ENCODE measurements at regions not wholly inside any gene's neighbourhood (a gene's known extent, or its start where the extent isn't known, plus 50 kb on each side); places are given as distances from the start of the nearest gene placed in this dataset.
"Not testable (repeated sequence)": the region's sequence is repeated elsewhere in the genome, so short reads cannot be mapped to it uniquely, and the experiment has no call there.

DNA sequence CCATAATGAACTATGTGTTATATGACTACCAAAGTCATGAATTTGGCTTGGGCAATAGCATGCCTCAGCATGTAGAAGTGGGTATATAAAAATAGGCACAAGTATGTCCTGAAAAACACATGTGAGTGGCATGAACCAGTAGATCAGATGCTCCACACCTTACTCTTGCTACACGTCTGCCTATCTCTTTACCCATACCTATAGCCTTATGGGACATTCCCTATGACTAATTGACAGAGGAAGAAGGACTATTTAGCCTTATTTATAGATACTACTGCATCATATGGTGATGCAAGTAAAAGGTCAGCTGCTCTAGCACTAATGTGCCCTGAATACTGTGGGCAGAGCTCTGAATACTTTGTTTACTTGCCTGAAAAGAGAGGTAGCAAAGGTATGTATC is 81.0 kb upstream of the ZPLD1 start:
- no peak overlapping the region for H3K4me2 ChIP-seq
- peaks cover 8% of the 10 kb centered on the region for H3K4me1 ChIP-seq (ENCODE audit: low read depth, poor library complexity, severe bottlenecking)
- no peak overlapping the region for H3K9ac ChIP-seq
- H2AFZ ChIP-seq (ENCODE audit: low read depth): no peak overlapping the region
- no peaks in the 10 kb centered on the region for H3K27me3 ChIP-seq (ENCODE audit: insufficient read depth, low read depth)
- no peaks in the 10 kb centered on the region for H4K20me1 ChIP-seq (ENCODE audit: insufficient read depth)
- H3K4me3 ChIP-seq (IDR thresholded peaks at IDR 0.05; ENCODE audit: insufficient read depth, low read depth, low read length): no peak overlapping the region
- no peak overlapping the region for H3K27ac ChIP-seq
- H3K36me3 ChIP-seq (ENCODE audit: insufficient read depth): no peaks in the 10 kb centered on the region
- H3K79me2 ChIP-seq (ENCODE audit: insufficient read depth, low read depth): no peaks in the 10 kb centered on the region
- TF ChIP-seq, protein P1, sequence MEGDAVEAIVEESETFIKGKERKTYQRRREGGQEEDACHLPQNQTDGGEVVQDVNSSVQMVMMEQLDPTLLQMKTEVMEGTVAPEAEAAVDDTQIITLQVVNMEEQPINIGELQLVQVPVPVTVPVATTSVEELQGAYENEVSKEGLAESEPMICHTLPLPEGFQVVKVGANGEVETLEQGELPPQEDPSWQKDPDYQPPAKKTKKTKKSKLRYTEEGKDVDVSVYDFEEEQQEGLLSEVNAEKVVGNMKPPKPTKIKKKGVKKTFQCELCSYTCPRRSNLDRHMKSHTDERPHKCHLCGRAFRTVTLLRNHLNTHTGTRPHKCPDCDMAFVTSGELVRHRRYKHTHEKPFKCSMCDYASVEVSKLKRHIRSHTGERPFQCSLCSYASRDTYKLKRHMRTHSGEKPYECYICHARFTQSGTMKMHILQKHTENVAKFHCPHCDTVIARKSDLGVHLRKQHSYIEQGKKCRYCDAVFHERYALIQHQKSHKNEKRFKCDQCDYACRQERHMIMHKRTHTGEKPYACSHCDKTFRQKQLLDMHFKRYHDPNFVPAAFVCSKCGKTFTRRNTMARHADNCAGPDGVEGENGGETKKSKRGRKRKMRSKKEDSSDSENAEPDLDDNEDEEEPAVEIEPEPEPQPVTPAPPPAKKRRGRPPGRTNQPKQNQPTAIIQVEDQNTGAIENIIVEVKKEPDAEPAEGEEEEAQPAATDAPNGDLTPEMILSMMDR (conservative IDR thresholded peaks at IDR 0.05; ENCODE audit: low read depth, low read length): no peak

DNA sequence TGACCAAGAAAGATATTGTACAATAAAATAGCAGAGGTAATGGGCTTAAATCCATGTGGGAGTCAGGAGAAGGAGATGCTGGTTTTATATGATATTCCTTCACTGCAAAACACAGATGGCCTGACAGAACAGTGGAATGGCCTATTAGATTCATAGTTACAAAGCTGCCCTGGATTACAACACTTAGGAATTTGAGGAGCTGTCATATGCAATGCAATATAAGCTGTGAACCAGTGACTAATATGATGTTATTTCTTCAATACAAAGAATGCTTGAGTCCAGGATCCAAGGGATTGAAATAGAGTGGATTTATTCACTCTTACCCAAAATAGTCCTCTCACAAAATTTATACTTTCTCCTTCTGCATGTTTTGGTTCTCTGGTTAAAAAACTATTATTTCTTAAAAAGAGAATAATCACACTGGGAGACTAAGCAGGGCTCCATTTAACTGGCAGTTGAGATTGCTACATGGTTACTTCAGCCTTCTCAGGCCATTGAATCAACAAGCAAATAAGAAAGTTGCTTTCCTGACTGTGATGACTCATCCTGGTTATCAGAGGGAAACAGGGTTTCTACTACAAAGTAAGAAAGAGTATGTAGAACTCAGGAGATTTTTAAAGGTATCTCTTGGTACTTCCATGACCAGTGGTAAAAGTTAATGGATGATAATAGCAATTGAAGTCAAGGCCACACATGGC is 79.8 kb upstream of the ZPLD1 start:
- Histone ChIP-seq H3K79me2 (ENCODE audit: insufficient read depth, low read depth) (no peaks in the 10 kb centered on the region), H3K4me3 (IDR thresholded peaks at IDR 0.05; ENCODE audit: insufficient read depth, low read depth, low read length) (no peak overlapping the region), H3K27ac (no peak overlapping the region), H4K20me1 (ENCODE audit: insufficient read depth) (no peaks in the 10 kb centered on the region), H3K4me1 (ENCODE audit: low read depth, poor library complexity, severe bottlenecking) (peaks cover 8% of the 10 kb centered on the region), H3K9ac (no peak overlapping the region), H3K4me2 (no peak overlapping the region; the same call in 1 of the 2 replicates), H3K27me3 (ENCODE audit: insufficient read depth, low read depth) (no peaks in the 10 kb centered on the region), H3K36me3 (ENCODE audit: insufficient read depth) (no peaks in the 10 kb centered on the region), H2AFZ (ENCODE audit: low read depth) (no peak overlapping the region)
- TF ChIP-seq, protein P1 (conservative IDR thresholded peaks at IDR 0.05; ENCODE audit: low read depth, low read length): no peak

DNA sequence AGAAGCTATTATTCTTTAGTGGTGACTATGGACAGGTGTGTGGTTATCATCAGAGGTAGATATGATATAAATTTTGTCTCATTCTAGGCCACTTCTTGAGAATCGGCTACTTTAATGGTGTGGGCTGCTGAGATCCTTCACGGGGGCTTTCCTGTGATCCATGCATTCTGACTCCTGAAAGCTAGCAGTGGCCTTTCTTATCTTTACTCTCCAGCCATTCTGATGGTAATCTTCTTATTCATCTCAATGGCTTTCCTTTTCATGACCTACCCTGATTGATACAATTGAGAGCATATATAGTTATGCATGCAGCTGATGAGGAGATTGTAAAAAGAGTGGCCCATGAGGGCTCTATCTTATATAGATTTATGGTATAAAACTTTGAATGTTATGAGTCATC is 78.3 kb upstream of the ZPLD1 start:
- Histone ChIP-seq H3K4me2 (no peak overlapping the region), H3K27ac (no peak overlapping the region), H3K36me3 (ENCODE audit: insufficient read depth) (no peaks in the 10 kb centered on the region), H3K9ac (no peak overlapping the region), H3K4me1 (ENCODE audit: low read depth, poor library complexity, severe bottlenecking) (peaks cover 8% of the 10 kb centered on the region), H3K27me3 (ENCODE audit: insufficient read depth, low read depth) (no peaks in the 10 kb centered on the region), H3K79me2 (ENCODE audit: insufficient read depth, low read depth) (no peaks in the 10 kb centered on the region), H2AFZ (ENCODE audit: low read depth) (no peak overlapping the region), H4K20me1 (ENCODE audit: insufficient read depth) (no peaks in the 10 kb centered on the region), H3K4me3 (IDR thresholded peaks at IDR 0.05; ENCODE audit: insufficient read depth, low read depth, low read length) (no peak overlapping the region)
- TF ChIP-seq, protein P1 (conservative IDR thresholded peaks at IDR 0.05; ENCODE audit: low read depth, low read length): no peak

DNA sequence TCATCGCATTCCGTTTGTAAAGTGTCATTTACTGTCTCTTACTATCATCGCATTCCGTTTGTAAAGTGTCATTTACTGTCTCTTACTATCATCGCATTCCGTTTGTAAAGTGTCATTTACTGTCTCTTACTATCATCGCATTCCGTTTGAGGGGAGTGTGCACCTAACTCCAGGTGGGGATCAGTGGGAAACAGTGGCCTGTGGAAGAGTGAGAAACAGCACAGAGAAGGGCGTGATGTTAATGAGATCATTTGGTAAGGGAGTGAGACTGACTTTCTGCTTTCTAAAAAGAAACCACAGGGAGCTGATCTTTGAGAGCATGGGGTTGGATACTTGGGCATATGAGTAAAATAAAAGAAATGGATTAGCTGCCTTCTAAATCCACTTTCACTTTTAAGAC is 77.5 kb upstream of the ZPLD1 start:
- not testable (repeated sequence) for H3K27me3 ChIP-seq (ENCODE audit: insufficient read depth, low read depth); H3K27ac ChIP-seq; H2AFZ ChIP-seq (ENCODE audit: low read depth); H3K4me1 ChIP-seq (ENCODE audit: low read depth, poor library complexity, severe bottlenecking); H3K4me3 ChIP-seq (IDR thresholded peaks at IDR 0.05; ENCODE audit: insufficient read depth, low read depth, low read length); H3K4me2 ChIP-seq; H3K36me3 ChIP-seq (ENCODE audit: insufficient read depth); H3K9ac ChIP-seq; H3K79me2 ChIP-seq (ENCODE audit: insufficient read depth, low read depth); H4K20me1 ChIP-seq (ENCODE audit: insufficient read depth)

DNA sequence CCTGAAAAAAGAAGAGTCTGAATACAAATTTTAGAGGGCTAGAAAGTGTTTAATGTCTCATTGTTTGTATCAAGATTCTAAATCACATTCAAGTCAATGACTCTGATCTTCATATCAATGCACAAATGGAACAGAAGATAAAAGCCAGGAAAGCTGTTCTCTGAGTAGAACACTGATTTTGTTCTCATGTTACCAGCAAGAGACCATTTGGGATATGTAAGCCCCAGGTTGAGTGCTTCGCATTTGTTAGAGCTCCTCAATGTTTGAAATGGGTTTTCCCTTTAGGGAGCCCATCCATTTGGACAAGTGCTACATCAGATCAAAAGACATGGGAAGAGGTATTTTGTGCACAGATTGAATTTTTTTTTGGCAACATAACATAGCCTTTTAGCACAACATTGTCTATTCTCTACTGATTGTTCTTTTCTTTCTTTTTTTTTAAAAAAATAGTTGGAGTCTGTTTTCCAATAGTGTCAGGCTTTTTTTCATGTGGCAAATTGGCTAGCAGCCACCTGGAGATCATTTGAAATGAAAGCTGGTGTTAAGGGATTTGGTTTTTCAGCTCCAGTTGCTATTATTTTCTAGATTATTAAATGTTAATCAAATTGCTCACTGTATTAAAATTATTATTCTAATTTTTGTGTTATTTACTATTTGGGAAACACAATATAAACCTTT is 74.5 kb upstream of the ZPLD1 start:
- H3K36me3 ChIP-seq (ENCODE audit: insufficient read depth): no peaks in the 10 kb centered on the region
- H3K79me2 ChIP-seq (ENCODE audit: insufficient read depth, low read depth): no peaks in the 10 kb centered on the region
- H3K4me2 ChIP-seq: no peak overlapping the region
- no peak overlapping the region for H3K9ac ChIP-seq
- no peak overlapping the region for H3K4me3 ChIP-seq (IDR thresholded peaks at IDR 0.05; ENCODE audit: insufficient read depth, low read depth, low read length)
- TF ChIP-seq, protein P1 (conservative IDR thresholded peaks at IDR 0.05; ENCODE audit: low read depth, low read length): no peak
- peaks cover 3% of the 10 kb centered on the region for H3K4me1 ChIP-seq (ENCODE audit: low read depth, poor library complexity, severe bottlenecking)
- no peaks in the 10 kb centered on the region for H4K20me1 ChIP-seq (ENCODE audit: insufficient read depth)
- no peaks in the 10 kb centered on the region for H3K27me3 ChIP-seq (ENCODE audit: insufficient read depth, low read depth)
- no peak overlapping the region for H3K27ac ChIP-seq
- H2AFZ ChIP-seq (ENCODE audit: low read depth): no peak overlapping the region
